Fibroblast of pulmonary artery (primary cell): ENCODE measurements at regions not wholly inside any gene's neighbourhood (a gene's known extent, or its start where the extent isn't known, plus 50 kb on each side); places are given as distances from the start of the nearest gene placed in this dataset.

Source experiments
- DNase-seq: peaks from one replicate; pipeline ENCODE4 v3.0.0-alpha.2; 2010; ENCODE audit warnings: low read depth
- H3K4me3 ChIP-seq: replicated peaks from 2 replicates; pipeline ENCODE4 v1.5.1; 2011; ENCODE audit warnings: low read depth, mild to moderate bottlenecking, control low read depth, low read length, moderate library complexity
- CTCF ChIP-seq: IDR thresholded peaks from 2 replicates; pipeline ENCODE4 v1.5.1; 2011; ENCODE audit warnings: mild to moderate bottlenecking, control low read depth, low read length, inconsistent platforms; ENCODE audit errors: missing control alignments

GRCh38 chr2:21811541-21811940, 687.8 kb downstream of the TDRD15 start:
- DNase-seq: no peak
- TF ChIP-seq CTCF: no peak
- H3K4me3 ChIP-seq: no peak overlapping the region

- no peak for TF ChIP-seq CTCF
Observed at GRCh38 chr2:21812766-21813165, 689.0 kb downstream of the TDRD15 start.

GRCh38 chr2:21814588-21815149, 690.9 kb downstream of the TDRD15 start:
- no peak for TF ChIP-seq CTCF
- H3K4me3 ChIP-seq: no peak overlapping the region
- DNase-seq: no peak

More at GRCh38 chr2:21812766-21813165, 689.0 kb downstream of the TDRD15 start:
- DNase-seq: no peak
- H3K4me3 ChIP-seq: no peak overlapping the region

GRCh38 chr2:21818212-21818795, 694.5 kb downstream of the TDRD15 start:
- no peak for TF ChIP-seq CTCF
- H3K4me3 ChIP-seq: no peak overlapping the region
- DNase-seq: no peak

GRCh38 chr2:21819454-21819853, 695.7 kb downstream of the TDRD15 start:
- DNase-seq: peak; percentile 8
- TF ChIP-seq CTCF: no peak
- H3K4me3 ChIP-seq: no peak overlapping the region

- no peak for DNase-seq
- H3K4me3 ChIP-seq: no peak overlapping the region
- no peak for TF ChIP-seq CTCF
Observed at GRCh38 chr2:21820271-21820670, 696.5 kb downstream of the TDRD15 start.

- TF ChIP-seq CTCF: no peak
- H3K4me3 ChIP-seq: no peak overlapping the region
- DNase-seq: no peak
Observed at GRCh38 chr2:21821672-21822227, 698.0 kb downstream of the TDRD15 start.
